ENCODE measurements at regions not wholly inside any gene's neighbourhood (a gene's known extent, or its start where the extent isn't known, plus 50 kb on each side); places are given as distances from the start of the nearest gene placed in this dataset.

DNA sequence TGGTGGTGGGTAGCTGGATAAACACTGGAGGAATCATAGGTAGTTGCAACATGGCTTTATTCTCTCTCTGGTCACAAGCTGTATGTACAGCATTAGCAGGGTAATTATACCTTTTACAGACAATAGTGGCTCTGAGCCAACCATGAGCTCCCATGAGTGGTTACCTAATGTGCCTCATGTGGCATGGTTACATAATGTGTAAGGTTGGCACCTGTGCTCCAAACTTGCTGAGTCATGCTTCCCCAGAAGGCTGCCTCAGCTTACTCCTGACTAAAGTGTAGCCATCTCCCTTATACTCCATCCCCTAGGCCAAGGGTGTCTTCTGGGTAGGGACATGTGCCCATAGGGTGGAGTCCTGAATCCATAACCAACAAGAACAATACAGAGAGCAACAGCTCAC lies 345.3 kb upstream of the SEMA3C start:
- TF ChIP-seq EZH2phosphoT487 (IDR thresholded peaks at IDR 0.05; ENCODE audit: borderline replicate concordance), result no peak
- TF ChIP-seq, protein P1, sequence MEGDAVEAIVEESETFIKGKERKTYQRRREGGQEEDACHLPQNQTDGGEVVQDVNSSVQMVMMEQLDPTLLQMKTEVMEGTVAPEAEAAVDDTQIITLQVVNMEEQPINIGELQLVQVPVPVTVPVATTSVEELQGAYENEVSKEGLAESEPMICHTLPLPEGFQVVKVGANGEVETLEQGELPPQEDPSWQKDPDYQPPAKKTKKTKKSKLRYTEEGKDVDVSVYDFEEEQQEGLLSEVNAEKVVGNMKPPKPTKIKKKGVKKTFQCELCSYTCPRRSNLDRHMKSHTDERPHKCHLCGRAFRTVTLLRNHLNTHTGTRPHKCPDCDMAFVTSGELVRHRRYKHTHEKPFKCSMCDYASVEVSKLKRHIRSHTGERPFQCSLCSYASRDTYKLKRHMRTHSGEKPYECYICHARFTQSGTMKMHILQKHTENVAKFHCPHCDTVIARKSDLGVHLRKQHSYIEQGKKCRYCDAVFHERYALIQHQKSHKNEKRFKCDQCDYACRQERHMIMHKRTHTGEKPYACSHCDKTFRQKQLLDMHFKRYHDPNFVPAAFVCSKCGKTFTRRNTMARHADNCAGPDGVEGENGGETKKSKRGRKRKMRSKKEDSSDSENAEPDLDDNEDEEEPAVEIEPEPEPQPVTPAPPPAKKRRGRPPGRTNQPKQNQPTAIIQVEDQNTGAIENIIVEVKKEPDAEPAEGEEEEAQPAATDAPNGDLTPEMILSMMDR (conservative IDR thresholded peaks at IDR 0.05; ENCODE audit: low read length), result no peak
